Hematopoietic multipotent progenitor cell treated with erythropoietin and hydrocortisone succinate and interleukin-3 and kit ligand, for 4 days (in vitro differentiated cells): ENCODE measurements at regions not wholly inside any gene's neighbourhood (a gene's known extent, or its start where the extent isn't known, plus 50 kb on each side); places are given as distances from the start of the nearest gene placed in this dataset.

Source experiments
- DNase-seq: peaks from one replicate; pipeline ENCODE4 v3.0.0-alpha.2; 2015

DNA sequence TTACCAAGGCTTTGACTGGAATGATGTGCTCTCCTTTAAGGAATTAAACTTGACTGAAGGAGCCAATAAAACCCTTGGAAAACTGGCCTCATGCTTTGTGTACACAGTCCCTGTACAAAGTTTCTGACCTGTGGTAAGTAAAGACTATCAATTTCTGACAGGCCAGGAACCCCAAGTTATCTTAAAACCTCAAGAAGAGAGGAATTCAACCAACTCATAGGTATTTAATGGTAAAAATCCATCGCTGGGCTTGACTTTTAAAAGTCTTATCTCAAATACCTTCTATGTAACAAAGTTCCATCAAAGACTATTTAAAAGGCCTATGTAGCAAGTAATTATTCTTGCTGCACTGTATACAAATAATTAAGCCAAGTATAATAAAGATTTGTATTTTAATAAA lies 103.7 kb upstream of the TENT5D start:
- DNase-seq = peak; percentile 51

DNA sequence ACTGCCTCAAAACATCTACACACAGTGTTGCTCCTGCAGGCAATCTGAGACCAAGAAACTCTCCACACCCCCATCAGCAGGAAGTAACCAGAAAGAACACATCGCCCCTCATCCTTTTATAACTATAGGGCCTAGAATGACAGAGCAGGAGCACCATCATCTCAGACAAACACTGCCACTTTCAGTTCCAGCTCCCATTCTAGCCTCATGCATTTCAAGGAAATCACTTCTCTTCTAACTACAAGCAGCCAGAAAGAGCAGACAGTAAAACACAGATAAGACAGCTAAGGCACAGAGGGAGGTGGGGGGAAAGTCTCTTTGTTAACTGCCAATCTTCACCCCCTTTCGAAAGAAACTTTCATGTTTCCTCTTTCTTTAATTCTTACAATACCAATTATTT lies 102.6 kb upstream of the TENT5D start:
- DNase-seq = peak; percentile 32

DNA sequence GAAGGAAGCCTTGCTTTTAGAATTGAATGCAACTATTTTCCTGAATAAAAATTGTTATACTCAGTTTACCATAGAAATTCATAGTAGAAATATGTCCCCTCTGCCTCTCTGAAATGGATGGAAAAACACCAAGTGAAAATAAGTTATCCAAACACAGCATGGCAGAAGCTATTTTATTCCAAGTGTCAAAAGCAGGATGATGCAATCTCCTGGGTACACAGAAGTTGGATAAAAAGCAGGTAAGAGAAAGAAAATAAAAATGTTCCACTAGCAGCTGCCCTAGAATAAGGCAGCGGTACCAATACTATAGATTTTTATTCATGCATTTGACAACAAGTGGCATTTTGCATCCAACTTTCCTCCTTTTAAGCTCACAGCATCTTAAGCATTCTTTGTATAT lies 89.0 kb upstream of the TENT5D start:
- DNase-seq = no peak

DNA sequence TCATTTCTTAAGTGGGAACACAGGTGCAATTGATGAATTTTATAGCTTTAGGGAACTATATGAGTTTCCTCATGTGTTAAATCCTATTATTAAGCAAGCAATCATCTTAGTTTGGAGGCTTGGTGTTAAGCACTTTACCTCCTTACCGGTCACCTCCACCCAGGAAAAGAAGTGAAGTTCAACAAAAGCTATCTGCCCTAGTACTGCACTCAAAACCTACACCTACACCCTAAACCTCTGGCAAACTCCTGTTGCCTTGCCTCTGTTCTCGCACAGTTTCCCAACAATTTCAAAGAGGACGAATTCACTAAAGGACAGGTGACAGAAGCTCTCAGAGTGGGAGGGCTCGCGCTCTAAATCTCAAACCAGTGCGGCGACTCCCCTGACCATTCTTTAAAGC lies 85.7 kb upstream of the TENT5D start:
- peak; percentile 1 for DNase-seq

DNA sequence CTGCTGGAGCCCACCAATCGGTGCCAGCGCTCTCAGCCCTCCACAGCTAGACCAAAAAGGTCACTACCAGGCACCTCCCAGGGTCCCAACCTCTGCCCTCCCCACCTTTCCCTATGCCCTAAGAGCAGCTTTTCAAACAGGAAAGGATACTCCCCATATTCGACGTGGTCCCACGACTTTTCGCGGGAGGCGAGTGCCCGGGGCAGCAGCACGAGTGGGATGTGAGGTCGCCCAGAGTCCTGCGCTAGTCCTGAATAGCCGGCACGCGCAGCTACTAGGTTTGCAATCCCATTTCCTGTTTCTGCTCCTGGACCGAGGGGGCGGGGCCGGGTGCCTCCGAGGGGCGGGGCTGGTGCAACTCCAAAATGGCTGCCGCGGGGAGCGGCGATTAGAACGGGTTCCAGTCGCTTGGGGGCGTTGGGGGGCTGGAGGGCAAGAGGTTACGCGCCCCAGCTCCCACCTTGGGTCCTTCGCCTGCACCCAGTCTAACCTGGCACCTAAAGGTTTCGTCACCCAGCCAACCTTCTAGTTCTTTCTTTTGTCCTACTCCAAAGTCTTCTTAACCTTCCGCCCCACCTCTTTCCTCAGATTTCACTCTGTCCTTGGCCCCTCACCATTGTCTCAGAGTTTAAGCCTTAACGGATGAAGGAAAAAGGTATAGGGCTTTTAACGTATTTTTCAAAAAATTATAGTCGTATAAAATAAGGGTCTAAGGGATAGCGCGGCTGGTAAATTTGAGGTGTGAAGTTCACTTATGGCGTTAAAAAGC lies 85.0 kb upstream of the TENT5D start:
- DNase-seq = peak; percentile 77

DNA sequence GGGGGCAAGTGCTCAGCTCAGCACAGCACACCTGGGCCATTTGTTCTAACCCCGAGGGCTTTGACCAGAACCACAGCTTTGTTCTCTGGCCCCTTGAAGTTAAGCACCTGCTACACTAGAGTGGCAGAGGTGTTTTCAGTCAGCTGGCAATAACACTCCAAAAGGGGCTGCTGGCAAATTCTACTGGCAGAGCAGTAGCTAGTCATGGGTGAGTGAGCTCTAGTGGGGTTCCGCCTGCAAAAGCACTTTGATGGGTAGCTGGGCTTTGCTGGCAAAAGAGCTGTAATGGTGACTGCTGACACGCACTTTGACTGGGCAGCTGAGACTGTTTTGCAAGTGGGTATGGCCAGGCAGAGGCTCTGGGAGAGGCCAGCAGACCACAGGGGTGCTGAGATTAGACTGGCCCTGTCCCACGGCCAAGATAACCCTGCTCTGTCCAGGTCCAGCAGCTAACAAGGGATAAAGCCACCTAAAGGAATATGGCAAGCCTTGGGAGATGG lies 65.2 kb upstream of the TENT5D start:
- DNase-seq = no peak
